Naive B cell (primary cell): ENCODE measurements at regions not wholly inside any gene's neighbourhood (a gene's known extent, or its start where the extent isn't known, plus 50 kb on each side); places are given as distances from the start of the nearest gene placed in this dataset.
A peak's percentile ranks its signal among the peaks of the same experiment; 100 is the strongest.

Experiments
- ATAC-seq, 2 donors: fragments of 150-1000 bp; cut with Tn5 transposase; 2 replicates each; pipeline ENCODE4 v1.10.0; 2021; ENCODE audit warnings: low read depth in 2 of 2, mild to moderate bottlenecking in 2 of 2, moderate library complexity in 2 of 2
- DNase-seq: peaks from one replicate; pipeline ENCODE4 v3.0.0; 2022
- H3K27ac Mint-ChIP-seq, 6 donors: one replicate each; pipeline ENCODE4 v1.8.0; 2020 to 2022; ENCODE audit warnings: mild to moderate bottlenecking in 6 of 6, mixed read lengths in 6 of 6, moderate library complexity in 5 of 6, inconsistent platforms in 2 of 6
- H3K27me3 Mint-ChIP-seq, 3 donors: one replicate each; pipeline ENCODE4 v1.8.0; 2021 to 2022; ENCODE audit warnings: mixed read lengths in 3 of 3, mild to moderate bottlenecking in 1 of 3
- H3K36me3 Mint-ChIP-seq, 2 donors: one replicate each; pipeline ENCODE4 v1.8.0; 2020 to 2022; ENCODE audit warnings: mixed read lengths in 2 of 2, inconsistent platforms in 1 of 2, mild to moderate bottlenecking in 1 of 2
- H3K4me1 Mint-ChIP-seq, 3 donors: one replicate each; pipeline ENCODE4 v1.8.0; 2020 to 2022; ENCODE audit warnings: mixed read lengths in 3 of 3, inconsistent platforms in 1 of 3, mild to moderate bottlenecking in 1 of 3, moderate library complexity in 1 of 3
- H3K4me3 Mint-ChIP-seq, 8 donors: one replicate each; pipeline ENCODE4 v1.8.0; 2020 to 2022; ENCODE audit warnings: mild to moderate bottlenecking in 8 of 8, mixed read lengths in 8 of 8, moderate library complexity in 8 of 8, inconsistent platforms in 2 of 8
- H3K9me3 Mint-ChIP-seq, 7 donors: one replicate each; pipeline ENCODE4 v1.8.0; 2020 to 2022; ENCODE audit warnings: mixed read lengths in 7 of 7, mild to moderate bottlenecking in 5 of 7, inconsistent platforms in 2 of 7, moderate library complexity in 1 of 7

DNA sequence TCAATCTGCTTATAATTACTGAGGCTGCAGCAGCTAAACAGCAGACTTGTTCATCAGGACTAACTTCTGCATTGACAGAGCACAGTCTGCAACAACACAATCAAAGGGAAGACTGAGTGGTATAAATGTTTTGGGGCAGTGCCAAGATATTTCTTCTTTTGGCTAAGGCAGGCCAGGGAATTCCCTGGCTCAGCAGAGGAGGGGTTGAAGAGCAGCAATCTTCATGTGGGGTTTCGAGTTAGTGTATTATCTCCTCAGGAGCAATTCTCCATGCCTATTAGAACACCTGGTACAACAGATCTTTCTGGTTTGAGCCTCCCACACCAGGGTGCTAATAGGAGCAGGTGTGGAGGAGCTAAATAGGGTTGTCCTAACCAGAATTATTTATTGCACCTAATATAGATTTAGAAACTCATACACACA is 103.0 kb upstream of the STK17B start:
- H3K4me3 Mint-ChIP-seq: peak overlapping the region; percentile 37 to 86 (median 76)
- peak overlapping the region; percentile 77 to 99 (median 96) for H3K27ac Mint-ChIP-seq
- ATAC-seq: peak; percentile 68 to 70
- DNase-seq: no peak
- H3K36me3 Mint-ChIP-seq: no peaks in the 10 kb centered on the region
- H3K9me3 Mint-ChIP-seq: no peaks in the 10 kb centered on the region
- peaks cover 38 to 62% (median 50%) of the 10 kb centered on the region in 3 donors for H3K4me1 Mint-ChIP-seq
- no peaks in the 10 kb centered on the region for H3K27me3 Mint-ChIP-seq

GRCh38 chr2:196275646-196276352 is 104.4 kb upstream of the STK17B start:
- ATAC-seq: peak; percentile 45 to 46
- Mint-ChIP-seq H3K9me3 (no peaks in the 10 kb centered on the region), H3K27me3 (no peaks in the 10 kb centered on the region), H3K4me3 (peak overlapping the region; percentile 53 to 86 (median 76)), H3K36me3 (no peaks in the 10 kb centered on the region), H3K27ac (peak overlapping the region; percentile 77 to 99 (median 96)), H3K4me1 (peaks cover 36 to 55% (median 44%) of the 10 kb centered on the region in 3 donors)
- no peak for DNase-seq

DNA sequence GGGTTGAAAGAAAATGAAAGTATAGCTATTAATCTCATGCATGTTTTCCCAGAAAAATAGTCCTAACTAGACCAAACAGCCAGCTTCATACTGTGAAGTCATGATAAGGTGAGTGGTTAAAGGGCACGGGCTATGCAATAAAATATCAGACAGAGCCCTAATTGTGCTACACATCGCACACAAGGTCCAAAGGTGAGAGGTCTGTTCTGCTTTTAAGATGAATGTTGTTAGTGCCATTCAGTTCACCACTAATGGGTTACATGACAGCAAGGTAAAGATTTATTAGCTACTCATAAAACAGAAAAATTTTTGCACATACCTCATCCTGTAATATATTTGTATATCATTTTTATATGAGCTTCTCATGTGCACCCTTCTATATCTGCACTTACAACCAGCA is 105.0 kb upstream of the STK17B start:
- ATAC-seq (peak in 1 of 2 donors; percentile 13), DNase-seq (no peak)
- H3K9me3 Mint-ChIP-seq: no peaks in the 10 kb centered on the region
- peak overlapping the region; percentile 77 to 99 (median 96) for H3K27ac Mint-ChIP-seq
- H3K4me1 Mint-ChIP-seq: peaks cover 36 to 53% (median 44%) of the 10 kb centered on the region in 3 donors
- H3K36me3 Mint-ChIP-seq: no peaks in the 10 kb centered on the region
- H3K4me3 Mint-ChIP-seq: peak overlapping the region in 6 of 8 donors; percentile 58 to 86 (median 76)
- H3K27me3 Mint-ChIP-seq: no peaks in the 10 kb centered on the region

- DNase-seq (peak; percentile 65), ATAC-seq (peak; percentile 44 to 54)
- no peaks in the 10 kb centered on the region for H3K36me3 Mint-ChIP-seq
- H3K27me3 Mint-ChIP-seq: no peaks in the 10 kb centered on the region
- peaks cover 36 to 53% (median 44%) of the 10 kb centered on the region in 3 donors for H3K4me1 Mint-ChIP-seq
- H3K9me3 Mint-ChIP-seq: no peaks in the 10 kb centered on the region
- H3K4me3 Mint-ChIP-seq: peak overlapping the region in 3 of 8 donors; percentile 69 to 86 (median 75)
- peak overlapping the region; percentile 51 to 99 (median 94) for H3K27ac Mint-ChIP-seq
Observed at GRCh38 chr2:196277002-196277401, 105.6 kb upstream of the STK17B start.

GRCh38 chr2:196278491-196278911 is 107.1 kb upstream of the STK17B start:
- DNase-seq (no peak), ATAC-seq (no peak)
- H3K27me3 Mint-ChIP-seq: no peaks in the 10 kb centered on the region
- peak overlapping the region in 2 of 6 donors; percentile 49 to 63 for H3K27ac Mint-ChIP-seq
- H3K4me3 Mint-ChIP-seq: peak overlapping the region in 1 of 8 donors; percentile 6
- H3K36me3 Mint-ChIP-seq: no peaks in the 10 kb centered on the region
- H3K4me1 Mint-ChIP-seq: peaks cover 36 to 47% (median 44%) of the 10 kb centered on the region in 3 donors
- peaks cover 0 to 2% (median 0%) of the 10 kb centered on the region in 7 donors for H3K9me3 Mint-ChIP-seq

DNA sequence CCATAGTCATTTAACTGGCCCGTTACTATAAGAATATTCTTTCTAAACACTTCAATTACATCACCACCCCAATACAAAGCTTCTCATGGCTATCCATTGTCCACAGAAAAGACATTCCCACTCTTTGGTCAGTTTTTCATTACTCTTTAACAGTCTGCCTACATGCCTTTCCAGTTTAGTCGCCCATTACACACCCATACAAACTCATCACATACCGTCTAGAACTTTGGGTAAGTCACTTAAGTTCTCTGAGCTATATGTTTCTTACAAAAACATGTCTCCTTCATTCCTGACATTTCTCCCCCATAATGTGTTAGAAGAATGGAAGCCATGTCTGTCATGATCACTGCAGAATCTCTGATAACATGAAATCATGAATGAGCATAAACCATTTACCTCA is 108.2 kb upstream of the STK17B start:
- DNase-seq (no peak), ATAC-seq (no peak)
- Mint-ChIP-seq H3K36me3 (no peaks in the 10 kb centered on the region), H3K4me3 (no peak overlapping the region), H3K9me3 (peaks cover 0 to 2% (median 0%) of the 10 kb centered on the region in 7 donors), H3K27ac (peak overlapping the region in 1 of 6 donors; percentile 47), H3K27me3 (no peaks in the 10 kb centered on the region), H3K4me1 (peaks cover 31 to 37% (median 35%) of the 10 kb centered on the region in 3 donors)

DNA sequence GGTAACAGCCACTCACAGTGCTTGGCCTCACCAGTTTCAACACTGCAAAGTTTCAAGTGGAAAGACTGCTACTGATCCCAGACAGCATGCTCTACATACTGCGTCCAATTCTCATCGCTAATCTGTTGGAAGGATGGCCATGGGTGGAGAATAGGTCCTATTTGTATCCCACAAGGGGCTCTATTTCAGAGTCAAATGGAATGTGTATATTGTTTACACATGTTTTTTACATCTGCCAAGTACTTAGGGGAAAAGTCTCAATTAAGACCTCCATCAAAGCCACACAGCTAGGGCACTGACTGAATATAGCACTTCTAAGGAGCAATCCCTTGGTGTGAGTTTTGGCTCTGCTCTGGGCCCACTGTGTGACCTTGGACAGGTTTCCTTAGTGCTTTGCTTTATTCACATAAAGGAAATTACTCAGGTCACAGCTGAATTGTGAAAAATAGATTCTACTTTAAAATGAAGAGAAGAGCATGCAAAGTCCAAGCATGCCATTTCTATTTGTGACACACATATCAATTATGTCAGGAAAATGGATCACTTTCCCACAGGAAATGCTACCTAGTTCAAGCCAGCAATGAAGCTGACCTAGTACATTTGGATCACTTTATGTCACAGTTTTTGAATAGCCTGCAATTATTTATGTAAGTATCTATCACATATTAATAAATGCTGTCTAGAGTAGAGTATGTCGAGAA is 112.9 kb upstream of the STK17B start:
- Mint-ChIP-seq H3K4me1 (peaks cover 23 to 32% (median 30%) of the 10 kb centered on the region in 3 donors), H3K4me3 (no peak overlapping the region)

GRCh38 chr2:196284866-196285557 is 113.6 kb upstream of the STK17B start:
- H3K27ac Mint-ChIP-seq: peak overlapping the region in 1 of 6 donors; percentile 66
- peaks cover 0 to 2% (median 0%) of the 10 kb centered on the region in 7 donors for H3K9me3 Mint-ChIP-seq
- H3K4me3 Mint-ChIP-seq: no peak overlapping the region
- no peaks in the 10 kb centered on the region for H3K36me3 Mint-ChIP-seq
- DNase-seq: no peak
- peaks cover 18 to 32% (median 28%) of the 10 kb centered on the region in 3 donors for H3K4me1 Mint-ChIP-seq
- ATAC-seq: no peak
- H3K27me3 Mint-ChIP-seq: no peaks in the 10 kb centered on the region

More for the DNA sequence above, 112.9 kb upstream of the STK17B start:
- H3K27me3 Mint-ChIP-seq: no peaks in the 10 kb centered on the region
- H3K36me3 Mint-ChIP-seq: no peaks in the 10 kb centered on the region
- peak overlapping the region in 1 of 6 donors; percentile 44 for H3K27ac Mint-ChIP-seq
- no peak for ATAC-seq
- DNase-seq: no peak
- H3K9me3 Mint-ChIP-seq: peaks cover 0 to 2% (median 0%) of the 10 kb centered on the region in 7 donors

- H3K27ac Mint-ChIP-seq: no peak overlapping the region
- H3K4me3 Mint-ChIP-seq: no peak overlapping the region
- no peaks in the 10 kb centered on the region for H3K36me3 Mint-ChIP-seq
Observed at GRCh38 chr2:196286821-196287220, 115.4 kb upstream of the STK17B start.

DNA sequence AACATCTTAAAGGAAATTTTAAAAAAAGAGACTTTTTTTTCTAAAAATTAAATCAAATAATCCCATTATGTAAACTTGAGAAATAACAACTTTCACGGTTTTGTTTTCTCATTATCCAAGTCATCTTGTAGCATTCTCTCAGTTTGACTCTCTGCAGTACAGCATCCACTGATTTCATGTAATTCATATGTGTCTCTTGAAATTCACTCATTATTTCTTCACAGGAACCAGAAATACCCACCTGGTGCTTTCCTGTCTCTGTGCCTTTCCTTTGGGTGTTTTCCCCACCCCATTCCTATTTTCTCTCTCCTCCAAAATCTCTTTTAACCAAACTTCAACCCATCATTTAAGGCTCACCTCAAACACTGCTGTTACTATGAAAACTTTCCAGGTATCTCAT is 116.1 kb upstream of the STK17B start:
- Mint-ChIP-seq H3K4me3 (peak overlapping the region in 1 of 8 donors; percentile 9), H3K9me3 (peaks cover 0 to 2% (median 0%) of the 10 kb centered on the region in 7 donors), H3K27ac (peak overlapping the region in 2 of 6 donors; percentile 10 to 80), H3K36me3 (no peaks in the 10 kb centered on the region), H3K4me1 (peaks cover 39 to 51% (median 44%) of the 10 kb centered on the region in 3 donors), H3K27me3 (no peaks in the 10 kb centered on the region)
- no peak for DNase-seq
- no peak for ATAC-seq

More at GRCh38 chr2:196286821-196287220, 115.4 kb upstream of the STK17B start:
- ATAC-seq (no peak), DNase-seq (no peak)
- peaks cover 32 to 44% (median 41%) of the 10 kb centered on the region in 3 donors for H3K4me1 Mint-ChIP-seq
- H3K27me3 Mint-ChIP-seq: no peaks in the 10 kb centered on the region
- H3K9me3 Mint-ChIP-seq: peaks cover 0 to 2% (median 0%) of the 10 kb centered on the region in 7 donors

- H3K4me1 Mint-ChIP-seq: peaks cover 44 to 53% (median 44%) of the 10 kb centered on the region in 3 donors
- no peak for DNase-seq
- H3K9me3 Mint-ChIP-seq: no peaks in the 10 kb centered on the region
- peak overlapping the region in 1 of 8 donors; percentile 40 for H3K4me3 Mint-ChIP-seq
- peak overlapping the region in 1 of 6 donors; percentile 61 for H3K27ac Mint-ChIP-seq
- no peak for ATAC-seq
- no peaks in the 10 kb centered on the region for H3K36me3 Mint-ChIP-seq
- no peaks in the 10 kb centered on the region for H3K27me3 Mint-ChIP-seq
Observed at GRCh38 chr2:196288006-196288538, 116.7 kb upstream of the STK17B start.

GRCh38 chr2:196289000-196289399 is 117.6 kb upstream of the STK17B start:
- no peaks in the 10 kb centered on the region for H3K9me3 Mint-ChIP-seq
- no peaks in the 10 kb centered on the region for H3K27me3 Mint-ChIP-seq
- ATAC-seq (no peak), DNase-seq (no peak)
- H3K27ac Mint-ChIP-seq: peak overlapping the region in 1 of 6 donors; percentile 39
- no peaks in the 10 kb centered on the region for H3K36me3 Mint-ChIP-seq
- peak overlapping the region in 1 of 8 donors; percentile 8 for H3K4me3 Mint-ChIP-seq
- peaks cover 41 to 53% (median 47%) of the 10 kb centered on the region in 3 donors for H3K4me1 Mint-ChIP-seq

GRCh38 chr2:196290136-196290535 is 118.8 kb upstream of the STK17B start:
- DNase-seq (no peak), ATAC-seq (no peak)
- Mint-ChIP-seq H3K4me1 (peaks cover 44 to 55% (median 53%) of the 10 kb centered on the region in 3 donors), H3K27ac (peak overlapping the region in 1 of 6 donors; percentile 73), H3K4me3 (no peak overlapping the region), H3K9me3 (no peaks in the 10 kb centered on the region), H3K27me3 (no peaks in the 10 kb centered on the region), H3K36me3 (no peaks in the 10 kb centered on the region)
